GM13976 (cell line): ENCODE measurements at regions not wholly inside any gene's neighbourhood (a gene's known extent, or its start where the extent isn't known, plus 50 kb on each side); places are given as distances from the start of the nearest gene placed in this dataset.

Source experiments
- DNase-seq: peaks from one replicate; pipeline ENCODE4 v3.0.0; 2012; ENCODE audit warnings: low spot score
- in situ Hi-C: fragments of 300-500 bp; cut with MboI; formaldehyde crosslinking; loops from one replicate; pipeline ENCODE4 v1.12.0; 2022; ENCODE audit warnings: low sequenced_read_pairs, mixed read lengths, inconsistent platforms; ENCODE audit not compliant: unreplicated experiment
- TF ChIP-seq, protein P1 (sequence below): IDR thresholded peaks from 2 replicates; pipeline ENCODE4 v1.5.1; 2012; ENCODE audit warnings: borderline replicate concordance, mild to moderate bottlenecking; ENCODE audit not compliant: insufficient read depth; ENCODE audit errors: extremely low read depth, missing control alignments, control extremely low read depth

DNA sequence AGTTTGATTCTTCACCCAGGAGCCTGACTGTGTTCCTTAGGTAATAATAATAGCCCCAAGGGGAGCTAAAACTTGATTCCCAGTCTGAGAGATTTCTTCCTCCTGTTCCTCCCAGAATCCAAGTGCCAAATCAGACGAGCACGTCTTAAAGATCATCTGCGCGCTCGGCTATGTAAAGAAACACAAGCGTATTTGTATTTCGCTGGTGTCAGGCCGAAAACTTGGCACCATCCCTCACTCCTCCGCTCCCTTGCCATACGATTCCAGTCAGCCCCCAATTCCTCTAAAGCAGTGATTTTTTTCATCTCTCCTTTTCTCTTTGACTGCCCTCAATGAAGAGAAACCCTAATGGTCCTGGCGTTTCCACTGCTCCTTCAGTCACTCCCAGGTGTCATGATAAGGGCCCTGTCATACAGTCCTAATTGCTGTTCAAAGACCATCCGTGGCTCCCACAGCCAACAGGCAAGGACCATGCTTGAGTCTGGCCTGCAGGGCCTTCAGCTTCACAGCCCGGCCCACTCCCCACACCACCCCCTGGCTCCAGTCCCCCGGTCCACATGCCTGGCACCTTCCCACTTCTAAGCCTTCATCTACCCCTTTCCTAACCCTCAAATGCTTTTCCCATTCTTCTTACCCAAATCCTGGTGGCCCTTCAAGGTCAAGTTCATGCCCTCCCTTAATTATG lies 130.8 kb upstream of the ID2 start:
- TF ChIP-seq, protein P1, sequence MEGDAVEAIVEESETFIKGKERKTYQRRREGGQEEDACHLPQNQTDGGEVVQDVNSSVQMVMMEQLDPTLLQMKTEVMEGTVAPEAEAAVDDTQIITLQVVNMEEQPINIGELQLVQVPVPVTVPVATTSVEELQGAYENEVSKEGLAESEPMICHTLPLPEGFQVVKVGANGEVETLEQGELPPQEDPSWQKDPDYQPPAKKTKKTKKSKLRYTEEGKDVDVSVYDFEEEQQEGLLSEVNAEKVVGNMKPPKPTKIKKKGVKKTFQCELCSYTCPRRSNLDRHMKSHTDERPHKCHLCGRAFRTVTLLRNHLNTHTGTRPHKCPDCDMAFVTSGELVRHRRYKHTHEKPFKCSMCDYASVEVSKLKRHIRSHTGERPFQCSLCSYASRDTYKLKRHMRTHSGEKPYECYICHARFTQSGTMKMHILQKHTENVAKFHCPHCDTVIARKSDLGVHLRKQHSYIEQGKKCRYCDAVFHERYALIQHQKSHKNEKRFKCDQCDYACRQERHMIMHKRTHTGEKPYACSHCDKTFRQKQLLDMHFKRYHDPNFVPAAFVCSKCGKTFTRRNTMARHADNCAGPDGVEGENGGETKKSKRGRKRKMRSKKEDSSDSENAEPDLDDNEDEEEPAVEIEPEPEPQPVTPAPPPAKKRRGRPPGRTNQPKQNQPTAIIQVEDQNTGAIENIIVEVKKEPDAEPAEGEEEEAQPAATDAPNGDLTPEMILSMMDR, result no peak
- in situ Hi-C loops, result no loop called here

DNA sequence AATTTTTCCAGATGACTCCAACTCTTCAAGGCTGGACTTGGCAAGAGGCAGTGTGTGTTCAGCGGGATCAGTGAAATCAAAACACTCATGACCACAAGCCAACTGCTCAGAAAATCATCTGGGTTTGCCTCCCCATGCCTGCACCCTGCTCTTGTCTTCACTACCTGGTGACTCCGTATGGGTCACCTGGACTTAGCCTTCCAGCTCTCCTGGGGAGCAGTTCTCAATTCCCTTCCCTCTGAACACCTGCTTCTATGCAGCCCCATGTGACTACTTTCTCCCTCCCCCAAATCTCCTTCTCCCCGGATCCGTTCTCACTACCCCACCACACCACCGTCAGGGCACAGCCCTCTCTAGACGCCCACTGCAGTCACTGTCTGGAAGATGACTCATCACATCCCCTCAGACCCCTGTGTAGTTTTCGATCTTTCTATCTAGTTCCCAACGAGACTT lies 130.2 kb upstream of the ID2 start:
- in situ Hi-C loops, result no loop called here
- DNase-seq, result peak; percentile 66

More for the DNA sequence above, 130.8 kb upstream of the ID2 start:
- DNase-seq, result no peak

DNA sequence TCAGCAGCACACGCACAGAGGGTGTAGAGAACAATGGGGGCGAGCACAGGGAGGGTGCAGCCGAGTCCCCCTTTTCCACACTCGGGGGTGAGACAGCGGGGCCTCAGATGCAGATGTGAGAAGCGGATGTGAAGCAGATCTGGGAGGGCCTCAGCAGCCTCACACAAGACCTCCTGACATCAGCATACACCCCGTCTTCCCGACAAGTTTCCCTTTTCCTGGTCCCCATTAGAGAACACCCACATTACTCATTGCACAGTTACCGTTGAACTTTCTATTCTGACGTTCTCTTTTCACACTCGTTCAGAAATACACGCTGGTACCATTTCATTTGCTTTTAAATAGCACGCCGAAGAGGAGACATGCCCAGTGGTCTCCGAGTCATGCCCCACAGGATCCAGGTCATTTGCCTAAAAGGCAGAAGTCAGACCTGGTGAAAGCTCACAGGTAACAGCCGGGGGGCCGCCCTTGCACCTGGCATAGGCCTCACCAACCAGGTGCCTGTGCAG lies 129.5 kb upstream of the ID2 start:
- in situ Hi-C loops, result no loop called here
- TF ChIP-seq, protein P1, result no peak
- no peak for DNase-seq

More for the DNA sequence above, 130.2 kb upstream of the ID2 start:
- TF ChIP-seq, protein P1, result no peak

DNA sequence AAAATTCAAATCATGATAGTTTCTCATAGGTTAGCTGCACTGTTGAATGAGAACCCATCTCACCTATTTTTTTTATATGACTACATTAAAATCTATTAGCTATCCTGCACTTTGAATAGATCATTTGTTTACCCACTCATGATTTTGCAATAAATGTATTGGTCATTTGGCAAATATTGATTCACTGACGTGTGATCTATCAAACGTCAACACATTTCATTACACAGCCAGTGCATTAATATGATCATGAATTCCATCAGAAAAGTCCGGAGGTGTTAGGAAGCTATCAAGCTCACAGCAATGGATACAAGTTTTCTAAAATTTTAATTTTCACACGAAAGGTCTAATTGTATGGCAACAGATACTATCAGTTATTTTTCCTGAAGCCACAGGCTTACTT lies 128.2 kb upstream of the ID2 start:
- in situ Hi-C loops, result no loop called here
- DNase-seq, result no peak
- TF ChIP-seq, protein P1, result no peak

DNA sequence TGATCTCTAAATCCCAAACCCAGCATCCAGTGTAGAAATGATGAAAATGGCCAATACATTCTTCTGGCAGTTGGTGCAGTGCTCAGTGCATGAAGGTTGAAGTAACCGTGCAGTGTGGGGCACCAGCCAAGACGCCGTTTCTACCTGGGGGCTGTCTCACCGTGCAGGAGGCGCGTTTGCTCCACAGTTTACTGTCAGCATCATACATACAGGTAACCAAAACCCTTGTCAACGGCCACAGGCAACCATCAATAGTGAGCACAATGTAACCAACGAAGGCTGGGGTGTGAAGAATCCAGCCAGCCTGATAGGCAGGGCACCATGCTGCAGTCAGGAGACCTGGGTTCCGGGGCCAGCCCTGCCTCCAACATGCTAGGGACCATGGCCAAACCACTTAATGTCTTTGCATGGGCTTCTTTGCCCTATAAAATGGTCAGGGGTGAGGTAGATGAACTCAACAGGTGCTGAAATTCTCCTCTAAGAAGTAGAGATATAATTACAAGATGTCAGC lies 127.5 kb upstream of the ID2 start:
- TF ChIP-seq, protein P1, result no peak
- no peak for DNase-seq
- in situ Hi-C loops, result no loop called here

DNA sequence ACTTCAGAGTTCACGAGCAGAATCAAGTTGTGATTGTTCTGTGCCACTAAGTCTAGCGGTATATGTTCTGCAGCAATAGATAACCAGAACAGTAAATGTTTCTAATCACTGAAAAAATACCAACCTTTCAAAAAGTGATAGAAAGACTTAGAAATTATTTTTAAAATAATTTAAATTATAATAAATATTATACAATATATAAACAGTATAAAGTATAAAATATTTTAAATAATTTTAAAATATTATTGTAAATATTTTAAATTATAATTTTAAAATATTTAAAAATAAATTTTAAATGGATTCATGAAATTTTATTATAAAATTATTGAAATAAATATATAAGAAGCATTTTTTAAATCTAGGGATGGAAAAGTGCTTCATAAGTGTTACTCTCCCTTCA lies 126.3 kb upstream of the ID2 start:
- in situ Hi-C loops, result no loop called here
- TF ChIP-seq, protein P1, result no peak

More for the DNA sequence above, 126.3 kb upstream of the ID2 start:
- no peak for DNase-seq
